Effector CD8-positive, alpha-beta T cell (primary cell): ENCODE measurements at regions not wholly inside any gene's neighbourhood (a gene's known extent, or its start where the extent isn't known, plus 50 kb on each side); places are given as distances from the start of the nearest gene placed in this dataset.

ENCODE experiments used
- DNase-seq: peaks from one replicate; lab custom pipeline; 2025; lab: John Stamatoyannopoulos, UW

GRCh38 chr13:33372251-33372919 lies 86.8 kb upstream of the STARD13 start:
- no peak for DNase-seq

- DNase-seq = no peak
These were observed 88.1 kb upstream of the STARD13 start for GRCh38 chr13:33373624-33374023.

- no peak for DNase-seq
These were observed 89.9 kb upstream of the STARD13 start for GRCh38 chr13:33375421-33375820.

- no peak for DNase-seq
These were observed 90.7 kb upstream of the STARD13 start for GRCh38 chr13:33376212-33376611.

GRCh38 chr13:33377411-33377810 lies 91.9 kb upstream of the STARD13 start:
- DNase-seq = no peak

GRCh38 chr13:33377825-33378224 lies 92.3 kb upstream of the STARD13 start:
- no peak for DNase-seq

- DNase-seq = no peak
These were observed 94.1 kb upstream of the STARD13 start for GRCh38 chr13:33379608-33380007.

GRCh38 chr13:33380487-33381079 lies 95.0 kb upstream of the STARD13 start:
- DNase-seq = no peak

- DNase-seq = no peak
These were observed 95.6 kb upstream of the STARD13 start for GRCh38 chr13:33381180-33381579.

GRCh38 chr13:33381906-33382305 lies 96.4 kb upstream of the STARD13 start:
- no peak for DNase-seq

GRCh38 chr13:33383724-33384577 lies 98.4 kb upstream of the STARD13 start:
- DNase-seq = no peak

- DNase-seq = no peak
These were observed 102.9 kb upstream of the STARD13 start for GRCh38 chr13:33388286-33388998.

- DNase-seq = no peak
These were observed 107.3 kb upstream of the STARD13 start for GRCh38 chr13:33392794-33393405.

GRCh38 chr13:33394294-33394932 lies 108.9 kb upstream of the STARD13 start:
- no peak for DNase-seq

GRCh38 chr13:33401238-33401637 lies 115.7 kb upstream of the STARD13 start:
- DNase-seq = no peak

GRCh38 chr13:33402975-33403374 lies 117.4 kb upstream of the STARD13 start:
- no peak for DNase-seq

GRCh38 chr13:33403807-33404362 lies 118.3 kb upstream of the STARD13 start:
- no peak for DNase-seq

- no peak for DNase-seq
These were observed 119.8 kb upstream of the STARD13 start for GRCh38 chr13:33405371-33405770.

- no peak for DNase-seq
These were observed 124.3 kb upstream of the STARD13 start for GRCh38 chr13:33409673-33410510.

- no peak for DNase-seq
These were observed 125.1 kb upstream of the STARD13 start for GRCh38 chr13:33410619-33411018.
